RWPE2 (cell line): ENCODE measurements at regions not wholly inside any gene's neighbourhood (a gene's known extent, or its start where the extent isn't known, plus 50 kb on each side); places are given as distances from the start of the nearest gene placed in this dataset.
A peak's percentile ranks its signal among the peaks of the same experiment; 100 is the strongest.

ENCODE experiments used
- ATAC-seq: fragments of 200-7000 bp; cut with Tn5 transposase; 3 replicates; pipeline ENCODE4 v1.9.1; 2021; ENCODE audit warnings: low read depth
- DNase-seq: peaks from one replicate; pipeline ENCODE4 v3.0.0-alpha.2; 2020; ENCODE audit warnings: low spot score
- H3K27ac ChIP-seq: fragments of 450-650 bp; 2 replicates; pipeline ENCODE4 v1.5.1; 2017; ENCODE audit warnings: mild to moderate bottlenecking; ENCODE audit not compliant: poor library complexity, severe bottlenecking
- H3K27me3 ChIP-seq: fragments of 250-450 bp; sonication (Bioruptor Pico); 2 replicates; pipeline ENCODE4 v1.5.1; 2021; ENCODE audit warnings: mild to moderate bottlenecking, moderate library complexity; ENCODE audit not compliant: insufficient read depth, poor library complexity, severe bottlenecking
- H3K36me3 ChIP-seq: fragments of 250-450 bp; sonication (Bioruptor Pico); 2 replicates; pipeline ENCODE4 v1.5.1; 2020; ENCODE audit warnings: low read depth, mild to moderate bottlenecking, moderate library complexity
- H3K4me1 ChIP-seq: fragments of 250-450 bp; sonication (Bioruptor Pico); 2 replicates; pipeline ENCODE4 v1.5.1; 2021; ENCODE audit warnings: mild to moderate bottlenecking, moderate library complexity; ENCODE audit not compliant: insufficient read depth, poor library complexity, severe bottlenecking
- H3K4me3 ChIP-seq: fragments of 250-450 bp; sonication (Bioruptor Pico); 2 replicates; pipeline ENCODE4 v1.5.1; 2021; ENCODE audit warnings: mild to moderate bottlenecking, moderate library complexity; ENCODE audit not compliant: severe bottlenecking
- H3K9me3 ChIP-seq: fragments of 250-450 bp; sonication (Bioruptor Pico); 2 replicates; pipeline ENCODE4 v1.5.1; 2021; ENCODE audit warnings: mild to moderate bottlenecking, moderate library complexity; ENCODE audit not compliant: severe bottlenecking
- CTCF ChIP-seq: fragments of 450-650 bp; IDR thresholded peaks from one replicate; pipeline ENCODE4 v1.5.1; 2017; ENCODE audit warnings: mild to moderate bottlenecking, moderate library complexity; ENCODE audit not compliant: poor library complexity, severe bottlenecking

GRCh38 chr20:22180244-22180643 is 404.1 kb downstream of the FOXA2 start:
- no peak for ATAC-seq
- Histone ChIP-seq H3K36me3 (no peaks in the 10 kb centered on the region), H3K9me3 (no peaks in the 10 kb centered on the region), H3K4me3 (no peak overlapping the region), H3K4me1 (no peaks in the 10 kb centered on the region), H3K27me3 (peaks cover 2% of the 10 kb centered on the region), H3K27ac (no peak overlapping the region)
- peak; percentile 33 for TF ChIP-seq CTCF
- no peak for DNase-seq

- no peaks in the 10 kb centered on the region for H3K9me3 ChIP-seq
- no peak for TF ChIP-seq CTCF
- H3K4me3 ChIP-seq: no peak overlapping the region
- DNase-seq: no peak
- no peak overlapping the region for H3K27ac ChIP-seq
- no peaks in the 10 kb centered on the region for H3K4me1 ChIP-seq
- H3K27me3 ChIP-seq: peaks cover 48% of the 10 kb centered on the region
- H3K36me3 ChIP-seq: no peaks in the 10 kb centered on the region
- 0 out of 3 replicates have a peak, but pooled peaks have one; percentile 21 for ATAC-seq
Measured at GRCh38 chr20:22160101-22160652, 424.2 kb downstream of the FOXA2 start.

- no peaks in the 10 kb centered on the region for H3K36me3 ChIP-seq
- no peak for DNase-seq
- H3K27ac ChIP-seq: no peak overlapping the region
- H3K4me1 ChIP-seq: no peaks in the 10 kb centered on the region
- H3K27me3 ChIP-seq: peaks cover 51% of the 10 kb centered on the region
- TF ChIP-seq CTCF: no peak
- H3K4me3 ChIP-seq: no peak overlapping the region
- no peak for ATAC-seq
- no peaks in the 10 kb centered on the region for H3K9me3 ChIP-seq
Measured at GRCh38 chr20:22159276-22159675, 425.1 kb downstream of the FOXA2 start.

DNA sequence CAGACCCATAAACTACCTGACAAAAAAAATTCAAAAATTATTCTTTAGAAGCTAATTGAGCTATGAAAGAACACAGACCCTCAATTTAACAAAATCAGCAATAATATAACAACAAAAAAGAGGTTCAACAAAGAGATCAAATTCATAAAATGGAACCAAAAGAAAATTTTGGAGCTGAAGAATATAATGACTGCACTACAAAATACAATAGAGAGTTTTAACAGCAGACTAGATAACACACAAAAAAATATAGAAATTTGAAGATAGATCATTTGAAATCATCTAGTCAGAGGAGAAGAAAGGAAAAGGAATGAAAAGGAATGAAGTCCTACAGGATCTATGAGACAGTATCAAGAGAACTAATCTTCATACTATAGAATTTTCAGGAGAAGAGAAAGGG is 422.1 kb downstream of the PAX1 start:
- no peaks in the 10 kb centered on the region for H3K9me3 ChIP-seq
- H3K27ac ChIP-seq: no peak overlapping the region
- no peak overlapping the region for H3K4me3 ChIP-seq
- no peak for ATAC-seq
- DNase-seq: no peak
- no peaks in the 10 kb centered on the region for H3K4me1 ChIP-seq
- H3K27me3 ChIP-seq: no peaks in the 10 kb centered on the region
- H3K36me3 ChIP-seq: no peaks in the 10 kb centered on the region
- TF ChIP-seq CTCF: no peak

- Histone ChIP-seq H3K9me3 (no peaks in the 10 kb centered on the region), H3K4me3 (no peak overlapping the region), H3K27me3 (peaks cover 8% of the 10 kb centered on the region), H3K27ac (no peak overlapping the region), H3K36me3 (no peaks in the 10 kb centered on the region), H3K4me1 (no peaks in the 10 kb centered on the region)
- ATAC-seq: peak; percentile 65
- peak; percentile 79 for TF ChIP-seq CTCF
- DNase-seq: no peak
Measured at GRCh38 chr20:22106308-22106938, 401.0 kb downstream of the PAX1 start.
